RCC 7860 (cell line): ENCODE measurements at regions not wholly inside any gene's neighbourhood (a gene's known extent, or its start where the extent isn't known, plus 50 kb on each side); places are given as distances from the start of the nearest gene placed in this dataset.
"Not testable (repeated sequence)": the region's sequence is repeated elsewhere in the genome, so short reads cannot be mapped to it uniquely, and the experiment has no call there.

Experiments
- DNase-seq: peaks from one replicate; pipeline ENCODE4 v3.0.0-alpha.2; 2015; ENCODE audit warnings: low spot score
- FAIRE-seq: peaks from 2 replicates; lab custom pipeline; 2012; peaks lifted over from hg19 to GRCh38; lab: Jason Lieb, UNC

GRCh38 chr7:45259966-45260646 is 102.5 kb downstream of the RAMP3 start:
- no peak for FAIRE-seq
- no peak for DNase-seq

- DNase-seq (no peak), FAIRE-seq (no peak)
Observed at GRCh38 chr7:45267262-45267661, 109.7 kb downstream of the RAMP3 start.

GRCh38 chr7:45268013-45268412 is 110.4 kb downstream of the RAMP3 start:
- FAIRE-seq (no peak), DNase-seq (no peak)

- FAIRE-seq, result no peak
Observed at GRCh38 chr7:45269192-45269591, 111.6 kb downstream of the RAMP3 start.

GRCh38 chr7:45278763-45279398 is 121.3 kb downstream of the RAMP3 start:
- FAIRE-seq (no peak), DNase-seq (no peak)

More at GRCh38 chr7:45269192-45269591, 111.6 kb downstream of the RAMP3 start:
- DNase-seq, result no peak

GRCh38 chr7:45289611-45290010 is 132.0 kb downstream of the RAMP3 start:
- not testable (repeated sequence) for FAIRE-seq, DNase-seq

GRCh38 chr7:45290880-45291279 is 133.3 kb downstream of the RAMP3 start:
- DNase-seq (no peak), FAIRE-seq (no peak)

- DNase-seq, result no peak
- no peak for FAIRE-seq
Observed at GRCh38 chr7:45292481-45292880, 134.9 kb downstream of the RAMP3 start.

GRCh38 chr7:45293295-45293942 is 135.8 kb downstream of the RAMP3 start:
- no peak for FAIRE-seq
- no peak for DNase-seq

GRCh38 chr7:45294559-45294958 is 137.0 kb downstream of the RAMP3 start:
- FAIRE-seq (no peak), DNase-seq (no peak)

- FAIRE-seq (no peak), DNase-seq (no peak)
Observed at GRCh38 chr7:45295222-45295621, 137.6 kb downstream of the RAMP3 start.

GRCh38 chr7:45296748-45297147 is 139.2 kb downstream of the RAMP3 start:
- FAIRE-seq (no peak), DNase-seq (no peak)

GRCh38 chr7:45306752-45307305 is 149.2 kb downstream of the RAMP3 start:
- DNase-seq (no peak), FAIRE-seq (no peak)

- DNase-seq (no peak), FAIRE-seq (no peak)
Observed at GRCh38 chr7:45311597-45311996, 154.0 kb downstream of the RAMP3 start.

- DNase-seq, FAIRE-seq: not testable (repeated sequence)
Observed at GRCh38 chr7:45315512-45315911, 157.9 kb downstream of the RAMP3 start.

- FAIRE-seq (no peak), DNase-seq (no peak)
Observed at GRCh38 chr7:45324683-45325237, 167.2 kb downstream of the RAMP3 start.

- DNase-seq (no peak), FAIRE-seq (no peak)
Observed at GRCh38 chr7:45325378-45325777, 167.8 kb downstream of the RAMP3 start.

GRCh38 chr7:45328403-45328981 is 170.9 kb downstream of the RAMP3 start:
- no peak for DNase-seq
- no peak for FAIRE-seq

- FAIRE-seq, result no peak
- DNase-seq, result no peak
Observed at GRCh38 chr7:45331563-45331962, 174.0 kb downstream of the RAMP3 start.

- not testable (repeated sequence) for FAIRE-seq, DNase-seq
Observed at GRCh38 chr7:45335024-45335423, 177.4 kb downstream of the RAMP3 start.

- DNase-seq (no peak), FAIRE-seq (no peak)
Observed at GRCh38 chr7:45342236-45342635, 184.6 kb downstream of the RAMP3 start.
